GM12878 (cell line): ENCODE measurements at regions not wholly inside any gene's neighbourhood (a gene's known extent, or its start where the extent isn't known, plus 50 kb on each side); places are given as distances from the start of the nearest gene placed in this dataset.

Experiments
- ATAC-seq: fragments of 200-7000 bp; cut with Tn5 transposase; 3 replicates; pipeline ENCODE4 v1.9.1; 2020; ENCODE audit warnings: mild to moderate bottlenecking, moderate library complexity
- BruUV-seq: library from RNA; stranded (reverse); fragments of 400-500 nt; replicated peaks from 2 replicates; lab custom pipeline; 2021; lab: Mats Ljungman, UMichigan
- CTCF ChIA-PET: fragments of 300-600 bp; sonication (Branson Sonifier 250); formaldehyde crosslinking; extraction: SDS; loops from one replicate; lab custom pipeline; 2021; ENCODE audit warnings: inconsistent platforms; lab: Yijun Ruan, JAX
- POLR2A ChIA-PET: fragments of 350-600 bp; formaldehyde crosslinking; extraction: SDS; loops from one replicate; lab custom pipeline; 2021; ENCODE audit warnings: inconsistent platforms; lab: Charles Lee
- RAD21 ChIA-PET: fragments of 300-600 bp; sonication (Branson Sonifier 250); formaldehyde crosslinking; loops from one replicate; lab custom pipeline; 2023; ENCODE audit warnings: antibody characterized with exemption; ENCODE audit not compliant: unreplicated experiment; lab: Charles Lee
- SMC1A ChIA-PET: fragments of 300-600 bp; sonication (Branson Sonifier 250); formaldehyde crosslinking; loops from one replicate; lab custom pipeline; 2023; ENCODE audit not compliant: unreplicated experiment, uncharacterized antibody; lab: Charles Lee
- DNase-seq: peaks from one replicate; pipeline ENCODE4 v3.0.0-alpha.2; 2011; ENCODE audit warnings: low read depth, low spot score
- FAIRE-seq: peaks from 3 replicates; lab custom pipeline; 2011; peaks lifted over from hg19 to GRCh38; lab: Jason Lieb, UNC
- H2AFZ ChIP-seq: 2 replicates; pipeline ENCODE4 v1.6.0; 2011; ENCODE audit warnings: low read depth, low read length, control low read depth; ENCODE audit not compliant: control insufficient read depth
- H3K27ac ChIP-seq: 2 replicates; pipeline ENCODE4 v1.5.1; 2011; ENCODE audit warnings: control low read depth; ENCODE audit not compliant: control insufficient read depth, insufficient read depth
- H3K27me3 ChIP-seq, 2 experiments: replicated peaks in 1 of 2; 2 replicates each; pipeline versions ENCODE4 v1.6.0 to v1.6.1; 2011; ENCODE audit warnings: low read length in 1 of 2; ENCODE audit not compliant: control insufficient read depth in 2 of 2, insufficient read depth in 2 of 2
- H3K36me3 ChIP-seq, 2 experiments: 2 replicates each; pipeline ENCODE4 v1.5.1; 2011; ENCODE audit warnings: low read length in 1 of 2; ENCODE audit not compliant: control insufficient read depth in 2 of 2, insufficient read depth in 2 of 2
- H3K4me1 ChIP-seq: 2 replicates; pipeline ENCODE4 v1.6.1; 2011; ENCODE audit warnings: mild to moderate bottlenecking, low read length, moderate library complexity, mixed read lengths; ENCODE audit not compliant: control insufficient read depth, insufficient read depth
- H3K4me2 ChIP-seq: 2 replicates; pipeline ENCODE4 v1.6.0; 2011; ENCODE audit warnings: control low read depth; ENCODE audit not compliant: control insufficient read depth, insufficient read depth
- H3K4me3 ChIP-seq: fragments of 200-600 bp; sonication (generic); 2 replicates; pipeline ENCODE4 v1.5.1; 2016
- H3K79me2 ChIP-seq: 2 replicates; pipeline ENCODE4 v1.6.0; 2011; ENCODE audit warnings: low read length; ENCODE audit not compliant: control insufficient read depth, insufficient read depth
- H3K9ac ChIP-seq: 2 replicates; pipeline ENCODE4 v1.8.0; 2011; ENCODE audit warnings: low read length, control low read depth, mixed read lengths; ENCODE audit not compliant: control insufficient read depth, insufficient read depth
- H3K9me3 ChIP-seq: replicated peaks from 3 replicates; pipeline ENCODE4 v1.5.1; 2011; ENCODE audit warnings: mild to moderate bottlenecking, low read length; ENCODE audit not compliant: control insufficient read depth, insufficient read depth
- H4K20me1 ChIP-seq: 2 replicates; pipeline ENCODE4 v1.6.0; 2011; ENCODE audit not compliant: control insufficient read depth, insufficient read depth
- HDGF ChIP-seq: fragments of 450-650 bp; IDR thresholded peaks from 2 replicates; pipeline ENCODE4 v1.6.1; 2016; ENCODE audit warnings: antibody characterized with exemption
- JUNB ChIP-seq: IDR thresholded peaks from 2 replicates; pipeline ENCODE4 v1.6.1; 2016; ENCODE audit warnings: antibody characterized with exemption, mild to moderate bottlenecking
- MTA2 ChIP-seq: fragments of 450-650 bp; IDR thresholded peaks from 2 replicates; pipeline ENCODE4 v1.6.1; 2016; ENCODE audit warnings: low read depth, mild to moderate bottlenecking, moderate library complexity
- NFYB ChIP-seq: IDR thresholded peaks from 2 replicates; pipeline ENCODE4 v1.6.1; 2011; ENCODE audit warnings: low read depth, mild to moderate bottlenecking, low read length, improper control_type of control experiment, moderate library complexity; ENCODE audit not compliant: insufficient read depth
- POLR2A ChIP-seq: IDR thresholded peaks from 2 replicates; pipeline ENCODE4 v1.6.1; 2011; ENCODE audit warnings: low read depth, mild to moderate bottlenecking, low read length
- WGBS: methylation state at CpG from one replicate; pipeline ENCODE4 v1.1.6; 2016; ENCODE audit warnings: low lambda C conversion rate; ENCODE audit not compliant: insufficient replicate concordance, insufficient coverage; ENCODE audit errors: missing lambda C conversion rate; 5-methylcytosine and 5-hydroxymethylcytosine counted together
- in situ Hi-C: fragments of 300-500 bp; cut with MboI; formaldehyde crosslinking; loops from 9 replicates; pipeline ENCODE4 v1.14.3; 2018; ENCODE audit warnings: mixed read lengths
- intact Hi-C: fragments of 100-400 bp; cut with micrococcal nuclease; formaldehyde crosslinking; loops from one replicate; pipeline ENCODE4 v1.14.2; 2022; ENCODE audit not compliant: unreplicated experiment
- TF ChIP-seq, protein P1 (sequence below): IDR thresholded peaks from 2 replicates; pipeline ENCODE4 v1.6.1; 2012; ENCODE audit warnings: low read depth, low read length, improper control_type of control experiment

DNA sequence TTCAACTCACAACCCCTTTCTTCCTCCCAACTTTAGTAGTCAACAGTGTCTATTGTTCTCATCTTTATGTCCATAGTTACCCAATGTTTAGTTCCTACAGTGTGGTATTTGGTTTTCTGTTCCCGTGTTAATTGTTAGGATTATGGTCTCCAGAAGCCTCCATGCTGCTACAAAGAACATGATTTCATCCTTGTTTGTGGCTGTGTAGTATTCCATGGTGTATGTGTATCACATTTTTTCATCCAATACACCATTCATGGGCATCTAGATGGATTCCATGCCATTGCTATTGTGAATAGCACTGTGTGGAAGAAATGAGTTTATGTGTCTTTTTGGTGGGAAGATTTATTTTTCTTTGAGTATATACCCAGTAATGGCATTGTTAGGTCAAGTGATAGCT is 420.3 kb downstream of the XYLT1 start:
- RAD21 ChIA-PET, result no interaction called here
- DNase-seq (no peak), FAIRE-seq (no peak), ATAC-seq (no peak)
- Histone ChIP-seq H3K27ac (no peak overlapping the region), H3K4me1 (no peaks in the 10 kb centered on the region), H2AFZ (no peak overlapping the region), H3K4me2 (no peak overlapping the region), H3K79me2 (no peaks in the 10 kb centered on the region), H3K36me3 (no peaks in the 10 kb centered on the region), H3K9me3 (peaks cover 3% of the 10 kb centered on the region; the same call in 2 of the 3 replicates), H3K27me3 (no peaks in the 10 kb centered on the region), H3K4me3 (no peak overlapping the region), H3K9ac (no peak overlapping the region), H4K20me1 (no peaks in the 10 kb centered on the region)
- WGBS, result 0% methylated on average over 1 of the region's 1 CpG
- intact Hi-C loops, result no loop called here
- TF ChIP-seq MTA2 (no peak), NFYB (no peak), JUNB (no peak), HDGF (no peak), POLR2A (no peak)
- TF ChIP-seq, protein P1, sequence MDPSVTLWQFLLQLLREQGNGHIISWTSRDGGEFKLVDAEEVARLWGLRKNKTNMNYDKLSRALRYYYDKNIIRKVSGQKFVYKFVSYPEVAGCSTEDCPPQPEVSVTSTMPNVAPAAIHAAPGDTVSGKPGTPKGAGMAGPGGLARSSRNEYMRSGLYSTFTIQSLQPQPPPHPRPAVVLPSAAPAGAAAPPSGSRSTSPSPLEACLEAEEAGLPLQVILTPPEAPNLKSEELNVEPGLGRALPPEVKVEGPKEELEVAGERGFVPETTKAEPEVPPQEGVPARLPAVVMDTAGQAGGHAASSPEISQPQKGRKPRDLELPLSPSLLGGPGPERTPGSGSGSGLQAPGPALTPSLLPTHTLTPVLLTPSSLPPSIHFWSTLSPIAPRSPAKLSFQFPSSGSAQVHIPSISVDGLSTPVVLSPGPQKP, result no peak
- CTCF ChIA-PET, result no interaction called here
- POLR2A ChIA-PET, result no interaction called here
- SMC1A ChIA-PET, result interaction anchor here (0.9 kb wide), 1 partner anchor 10 kb away, joined by 3 read pairs; no protein-coding TSS in a partner anchor
- no TSS peak for BruUV-seq
- in situ Hi-C loops, result no loop called here
